Gastrocnemius medialis (tissue), 4 donors: ENCODE measurements at regions not wholly inside any gene's neighbourhood (a gene's known extent, or its start where the extent isn't known, plus 50 kb on each side); places are given as distances from the start of the nearest gene placed in this dataset.

Experiments
- POLR2A ChIP-seq, 2 donors: fragments of 450-650 bp; IDR thresholded peaks; one replicate each; pipeline ENCODE4 v1.6.1; 2017; ENCODE audit warnings: antibody characterized with exemption in 2 of 2, mild to moderate bottlenecking in 2 of 2, moderate library complexity in 2 of 2
- TF ChIP-seq, protein P1 (sequence below), 5 experiments: fragments of 450-650 bp in 3 of 5; fragments of 200-600 bp in 2 of 5; sonication (generic) in 2 of 5; IDR thresholded peaks in 4 of 5; conservative IDR thresholded peaks in 1 of 5; 1 replicate in 4 of 5; 2 replicates in 1 of 5; pipeline ENCODE4 v1.5.1; 2016 to 2019; ENCODE audit warnings: antibody characterized with exemption in 5 of 5, mild to moderate bottlenecking in 3 of 5, moderate library complexity in 3 of 5

DNA sequence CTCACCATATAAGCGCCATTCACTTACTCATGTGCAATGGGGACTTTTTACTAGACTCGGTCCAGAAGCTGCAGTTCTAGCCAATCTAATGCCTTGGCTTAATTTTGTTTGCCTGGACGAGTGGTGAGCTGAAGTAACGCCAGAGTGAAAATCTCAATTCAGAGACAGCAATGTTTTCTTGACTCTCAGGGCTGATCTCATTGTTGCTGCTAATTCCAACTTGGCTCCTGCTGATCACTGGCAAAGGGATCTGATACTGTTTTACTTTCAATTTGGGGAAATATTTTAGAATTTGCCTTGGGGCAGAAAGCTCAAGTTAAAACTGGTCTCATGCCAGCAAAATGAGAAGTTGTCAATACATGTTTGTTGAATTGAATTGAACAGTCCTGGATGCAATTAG is 906.6 kb upstream of the CDH2 start:
- no peak for TF ChIP-seq POLR2A (IDR thresholded peaks at IDR 0.05)
- TF ChIP-seq, protein P1, sequence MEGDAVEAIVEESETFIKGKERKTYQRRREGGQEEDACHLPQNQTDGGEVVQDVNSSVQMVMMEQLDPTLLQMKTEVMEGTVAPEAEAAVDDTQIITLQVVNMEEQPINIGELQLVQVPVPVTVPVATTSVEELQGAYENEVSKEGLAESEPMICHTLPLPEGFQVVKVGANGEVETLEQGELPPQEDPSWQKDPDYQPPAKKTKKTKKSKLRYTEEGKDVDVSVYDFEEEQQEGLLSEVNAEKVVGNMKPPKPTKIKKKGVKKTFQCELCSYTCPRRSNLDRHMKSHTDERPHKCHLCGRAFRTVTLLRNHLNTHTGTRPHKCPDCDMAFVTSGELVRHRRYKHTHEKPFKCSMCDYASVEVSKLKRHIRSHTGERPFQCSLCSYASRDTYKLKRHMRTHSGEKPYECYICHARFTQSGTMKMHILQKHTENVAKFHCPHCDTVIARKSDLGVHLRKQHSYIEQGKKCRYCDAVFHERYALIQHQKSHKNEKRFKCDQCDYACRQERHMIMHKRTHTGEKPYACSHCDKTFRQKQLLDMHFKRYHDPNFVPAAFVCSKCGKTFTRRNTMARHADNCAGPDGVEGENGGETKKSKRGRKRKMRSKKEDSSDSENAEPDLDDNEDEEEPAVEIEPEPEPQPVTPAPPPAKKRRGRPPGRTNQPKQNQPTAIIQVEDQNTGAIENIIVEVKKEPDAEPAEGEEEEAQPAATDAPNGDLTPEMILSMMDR (IDR thresholded peaks at IDR 0.05 in 4 of 5, conservative IDR thresholded peaks at IDR 0.05 in 1 of 5): no peak
